Left lung (tissue), 4 donors: ENCODE measurements at regions not wholly inside any gene's neighbourhood (a gene's known extent, or its start where the extent isn't known, plus 50 kb on each side); places are given as distances from the start of the nearest gene placed in this dataset.

Experiments
- ATAC-seq: fragments of 200-7000 bp; cut with Tn5 transposase; one replicate; pipeline ENCODE4 v1.9.1; 2020; ENCODE audit warnings: moderate library complexity
- DNase-seq, 4 donors: peaks; one replicate each; pipeline ENCODE4 v3.0.0-alpha.2; 2013 to 2020
- H3K27ac ChIP-seq, 2 donors: fragments of 200-600 bp; sonication (generic) in 1 of 2; one replicate each; pipeline versions ENCODE4 v1.5.0 to v1.8.0; 2020 to 2021
- H3K27me3 ChIP-seq, 2 donors: fragments of 200-600 bp; sonication (generic) in 1 of 2; one replicate each; pipeline versions ENCODE4 v1.5.0 to v1.8.0; 2020 to 2021
- H3K36me3 ChIP-seq, 2 donors: fragments of 200-600 bp; sonication (generic) in 1 of 2; one replicate each; pipeline versions ENCODE4 v1.5.0 to v1.8.0; 2020 to 2021
- H3K4me1 ChIP-seq, 2 donors: fragments of 200-600 bp; one replicate each; pipeline ENCODE4 v1.8.0; 2021
- H3K4me3 ChIP-seq, 2 donors: fragments of 200-600 bp; sonication (generic) in 1 of 2; one replicate each; pipeline versions ENCODE4 v1.5.0 to v1.8.0; 2020 to 2021; ENCODE audit warnings: mild to moderate bottlenecking in 1 of 2
- H3K9me3 ChIP-seq, 2 donors: fragments of 200-600 bp; sonication (generic) in 1 of 2; one replicate each; pipeline versions ENCODE4 v1.5.0 to v1.8.0; 2020 to 2021
- CTCF ChIP-seq, 2 donors: fragments of 200-600 bp; sonication (generic) in 1 of 2; IDR thresholded peaks; one replicate each; pipeline versions ENCODE4 v1.5.0 to v1.8.0; 2021; ENCODE audit warnings: antibody characterized with exemption in 2 of 2
- intact Hi-C, 2 donors: fragments of 100-400 bp; cut with DNase I; formaldehyde crosslinking; loops; one replicate each; pipeline versions ENCODE4 v1.11.2 to v1.14.2; 2022
- donor health status: DM: no; HTN: yes; CAD: no.
- donor health status: DM: no; HTN: no; CAD: no.

- intact Hi-C loops = no loop called here
These were observed 108.4 kb downstream of the ZNF280B start for GRCh38 chr22:22400099-22400498.

GRCh38 chr22:22400964-22401363 lies 107.6 kb downstream of the ZNF280B start:
- H3K27me3 ChIP-seq = no peaks in the 10 kb centered on the region
- H3K36me3 ChIP-seq = no peaks in the 10 kb centered on the region
- DNase-seq (no peak), ATAC-seq (no peak)
- no peak overlapping the region for H3K27ac ChIP-seq
- no peak for TF ChIP-seq CTCF (IDR thresholded peaks at IDR 0.05)
- intact Hi-C loops = no loop called here
- H3K4me3 ChIP-seq = no peak overlapping the region
- no peaks in the 10 kb centered on the region for H3K4me1 ChIP-seq
- H3K9me3 ChIP-seq = no peaks in the 10 kb centered on the region

More at GRCh38 chr22:22400099-22400498, 108.4 kb downstream of the ZNF280B start:
- Histone ChIP-seq H3K36me3 (no peaks in the 10 kb centered on the region), H3K27me3 (no peaks in the 10 kb centered on the region), H3K27ac (no peak overlapping the region), H3K4me3 (no peak overlapping the region), H3K9me3 (no peaks in the 10 kb centered on the region), H3K4me1 (no peaks in the 10 kb centered on the region)
- ATAC-seq (no peak), DNase-seq (no peak)
- TF ChIP-seq CTCF (IDR thresholded peaks at IDR 0.05) = no peak

- no peaks in the 10 kb centered on the region for H3K36me3 ChIP-seq
- H3K9me3 ChIP-seq = no peaks in the 10 kb centered on the region
- H3K4me1 ChIP-seq = no peaks in the 10 kb centered on the region
- H3K27me3 ChIP-seq = no peaks in the 10 kb centered on the region
- no peak overlapping the region for H3K27ac ChIP-seq
- H3K4me3 ChIP-seq = no peak overlapping the region
- no peak for ATAC-seq
- intact Hi-C loops = no loop called here
- no peak for TF ChIP-seq CTCF (IDR thresholded peaks at IDR 0.05)
- DNase-seq = no peak
These were observed 107.2 kb downstream of the ZNF280B start for GRCh38 chr22:22401381-22401780.

GRCh38 chr22:22403306-22403705 lies 105.2 kb downstream of the ZNF280B start:
- no peak for DNase-seq
- intact Hi-C loops = no loop called here

GRCh38 chr22:22403771-22404170 lies 104.8 kb downstream of the ZNF280B start:
- ATAC-seq = no peak
- TF ChIP-seq CTCF (IDR thresholded peaks at IDR 0.05) = no peak
- intact Hi-C loops = no loop called here

More at GRCh38 chr22:22403306-22403705, 105.2 kb downstream of the ZNF280B start:
- Histone ChIP-seq H3K27ac (no peak overlapping the region), H3K9me3 (no peaks in the 10 kb centered on the region), H3K4me1 (no peaks in the 10 kb centered on the region), H3K27me3 (peaks cover 0 to 2% of the 10 kb centered on the region in 2 donors), H3K36me3 (no peaks in the 10 kb centered on the region), H3K4me3 (no peak overlapping the region)
- no peak for TF ChIP-seq CTCF (IDR thresholded peaks at IDR 0.05)
- ATAC-seq = no peak

More at GRCh38 chr22:22403771-22404170, 104.8 kb downstream of the ZNF280B start:
- peaks cover 0 to 7% of the 10 kb centered on the region in 2 donors for H3K27me3 ChIP-seq
- no peak overlapping the region for H3K4me3 ChIP-seq
- H3K9me3 ChIP-seq = no peaks in the 10 kb centered on the region
- no peak overlapping the region for H3K27ac ChIP-seq
- no peaks in the 10 kb centered on the region for H3K36me3 ChIP-seq
- no peak for DNase-seq
- H3K4me1 ChIP-seq = no peaks in the 10 kb centered on the region
